LHCN-M2 (cell line): ENCODE measurements at regions not wholly inside any gene's neighbourhood (a gene's known extent, or its start where the extent isn't known, plus 50 kb on each side); places are given as distances from the start of the nearest gene placed in this dataset.

Experiments used
- DNase-seq: peaks from one replicate; pipeline ENCODE4 v3.0.0-alpha.2; 2012; ENCODE audit warnings: low read depth

GRCh38 chr11:41970681-41971080, 511.2 kb upstream of the LRRC4C start:
- no peak for DNase-seq

GRCh38 chr11:41971592-41971991, 512.1 kb upstream of the LRRC4C start:
- no peak for DNase-seq

GRCh38 chr11:41978945-41979344, 519.5 kb upstream of the LRRC4C start:
- no peak for DNase-seq

GRCh38 chr11:41980741-41981140, 521.3 kb upstream of the LRRC4C start:
- DNase-seq = no peak

GRCh38 chr11:41982276-41982675, 522.8 kb upstream of the LRRC4C start:
- DNase-seq = no peak

GRCh38 chr11:41982975-41983374, 523.5 kb upstream of the LRRC4C start:
- DNase-seq = no peak

GRCh38 chr11:41983475-41983874, 524.0 kb upstream of the LRRC4C start:
- no peak for DNase-seq

- DNase-seq = no peak
Observed at GRCh38 chr11:41984023-41984422, 524.6 kb upstream of the LRRC4C start.

- no peak for DNase-seq
Observed at GRCh38 chr11:41985799-41986198, 526.3 kb upstream of the LRRC4C start.

- DNase-seq = no peak
Observed at GRCh38 chr11:41988951-41989572, 529.6 kb upstream of the LRRC4C start.

- DNase-seq = no peak
Observed at GRCh38 chr11:41989823-41990380, 530.5 kb upstream of the LRRC4C start.

GRCh38 chr11:41996533-41996932, 537.1 kb upstream of the LRRC4C start:
- no peak for DNase-seq

- no peak for DNase-seq
Observed at GRCh38 chr11:41997844-41998401, 538.5 kb upstream of the LRRC4C start.

- DNase-seq = no peak
Observed at GRCh38 chr11:41999066-41999465, 539.6 kb upstream of the LRRC4C start.

- DNase-seq = no peak
Observed at GRCh38 chr11:42003801-42004200, 544.3 kb upstream of the LRRC4C start.

- no peak for DNase-seq
Observed at GRCh38 chr11:42006766-42007165, 547.3 kb upstream of the LRRC4C start.

- no peak for DNase-seq
Observed at GRCh38 chr11:42012271-42012670, 552.8 kb upstream of the LRRC4C start.

GRCh38 chr11:42013656-42014201, 554.3 kb upstream of the LRRC4C start:
- DNase-seq = no peak

- DNase-seq = no peak
Observed at GRCh38 chr11:42021911-42022310, 562.5 kb upstream of the LRRC4C start.

GRCh38 chr11:42023267-42023666, 563.8 kb upstream of the LRRC4C start:
- no peak for DNase-seq

- no peak for DNase-seq
Observed at GRCh38 chr11:42025121-42025803, 565.8 kb upstream of the LRRC4C start.

- no peak for DNase-seq
Observed at GRCh38 chr11:42034826-42035225, 575.4 kb upstream of the LRRC4C start.

GRCh38 chr11:42036201-42036600, 576.7 kb upstream of the LRRC4C start:
- DNase-seq = no peak
